PC-3 (cell line): ENCODE measurements at regions not wholly inside any gene's neighbourhood (a gene's known extent, or its start where the extent isn't known, plus 50 kb on each side); places are given as distances from the start of the nearest gene placed in this dataset.

Source experiments
- ATAC-seq: fragments of 200-7000 bp; cut with Tn5 transposase; 2 replicates; pipeline ENCODE4 v1.9.1; 2020; ENCODE audit warnings: mild to moderate bottlenecking, moderate library complexity
- BruUV-seq: library from RNA; stranded (reverse); fragments of 400-500 nt; replicated peaks from 2 replicates; lab custom pipeline; 2021; lab: Mats Ljungman, UMichigan
- CTCF ChIA-PET: fragments of 300-600 bp; sonication (Branson Sonifier 250); formaldehyde crosslinking; loops from one replicate; lab custom pipeline; 2022; ENCODE audit warnings: antibody characterized with exemption; lab: Charles Lee
- POLR2A ChIA-PET: fragments of 300-600 bp; sonication (Branson Sonifier 250); formaldehyde crosslinking; loops from one replicate; lab custom pipeline; 2022; ENCODE audit warnings: antibody characterized with exemption; ENCODE audit not compliant: unreplicated experiment; lab: Charles Lee
- DNase-seq: peaks from one replicate; pipeline ENCODE4 v3.0.0-alpha.2; 2015
- H2AFZ ChIP-seq: fragments of 300-600 bp; sonication (generic); 2 replicates; pipeline ENCODE4 v1.6.0; 2016; ENCODE audit warnings: antibody characterized with exemption, low read length
- H3F3A ChIP-seq: fragments of 300-600 bp; sonication (generic); one replicate; pipeline ENCODE4 v1.6.0; 2017; ENCODE audit warnings: antibody characterized with exemption, low read length, control low read depth, mild to moderate bottlenecking; ENCODE audit not compliant: unreplicated experiment
- H3K27ac ChIP-seq: fragments of 300-600 bp; sonication (generic); 2 replicates; pipeline ENCODE4 v1.5.1; 2016; ENCODE audit warnings: mild to moderate bottlenecking, low read length
- H3K27me3 ChIP-seq: fragments of 300-600 bp; sonication (generic); 2 replicates; pipeline ENCODE4 v1.6.1; 2016; ENCODE audit warnings: low read length, mixed read lengths
- H3K36me3 ChIP-seq: fragments of 300-600 bp; sonication (generic); 2 replicates; pipeline ENCODE4 v1.6.1; 2016; ENCODE audit warnings: low read depth, mixed run types, low read length, mixed read lengths
- H3K4me1 ChIP-seq: fragments of 300-600 bp; sonication (generic); 2 replicates; pipeline ENCODE4 v1.5.1; 2016; ENCODE audit warnings: low read length; ENCODE audit not compliant: insufficient read depth
- H3K4me2 ChIP-seq: fragments of 300-600 bp; sonication (generic); 2 replicates; pipeline ENCODE4 v1.6.0; 2016; ENCODE audit warnings: low read length
- H3K4me3 ChIP-seq: fragments of 300-600 bp; sonication (generic); 2 replicates; pipeline ENCODE4 v1.5.1; 2016; ENCODE audit warnings: mild to moderate bottlenecking, low read length, mixed read lengths
- H3K79me2 ChIP-seq: fragments of 300-600 bp; sonication (generic); 2 replicates; pipeline ENCODE4 v1.6.1; 2017; ENCODE audit warnings: low read length, mixed read lengths
- H3K9ac ChIP-seq: fragments of 300-600 bp; sonication (generic); 2 replicates; pipeline ENCODE4 v1.6.0; 2016; ENCODE audit warnings: mild to moderate bottlenecking, low read length
- H3K9me2 ChIP-seq: fragments of 300-600 bp; sonication (generic); replicated peaks from 2 replicates; pipeline ENCODE4 v1.6.1; 2016; ENCODE audit warnings: mixed run types, low read length, mixed read lengths
- H3K9me3 ChIP-seq: fragments of 300-600 bp; sonication (generic); 2 replicates; pipeline ENCODE4 v1.6.1; 2016; ENCODE audit warnings: low read length, mixed read lengths
- H4K20me1 ChIP-seq: fragments of 300-600 bp; sonication (generic); 2 replicates; pipeline ENCODE4 v1.6.1; 2016; ENCODE audit warnings: low read length, mixed read lengths
- EZH2 ChIP-seq: fragments of 300-600 bp; sonication (generic); IDR thresholded peaks from one replicate; pipeline ENCODE4 v1.6.1; 2017; ENCODE audit warnings: antibody characterized with exemption, mild to moderate bottlenecking, low read length; ENCODE audit not compliant: unreplicated experiment
- EZH2phosphoT487 ChIP-seq: fragments of 300-600 bp; sonication (generic); IDR thresholded peaks from 2 replicates; pipeline ENCODE4 v1.6.1; 2018; ENCODE audit warnings: mild to moderate bottlenecking, antibody characterized with exemption, low read length, borderline replicate concordance
- intact Hi-C: fragments of 100-400 bp; cut with micrococcal nuclease; formaldehyde crosslinking; loops from 2 replicates; pipeline ENCODE4 v1.9.0; 2023
- TF ChIP-seq, protein P1 (sequence below): fragments of 300-600 bp; sonication (generic); conservative IDR thresholded peaks from 2 replicates; pipeline ENCODE4 v1.5.1; 2017; ENCODE audit warnings: antibody characterized with exemption, low read depth, mild to moderate bottlenecking, low read length

DNA sequence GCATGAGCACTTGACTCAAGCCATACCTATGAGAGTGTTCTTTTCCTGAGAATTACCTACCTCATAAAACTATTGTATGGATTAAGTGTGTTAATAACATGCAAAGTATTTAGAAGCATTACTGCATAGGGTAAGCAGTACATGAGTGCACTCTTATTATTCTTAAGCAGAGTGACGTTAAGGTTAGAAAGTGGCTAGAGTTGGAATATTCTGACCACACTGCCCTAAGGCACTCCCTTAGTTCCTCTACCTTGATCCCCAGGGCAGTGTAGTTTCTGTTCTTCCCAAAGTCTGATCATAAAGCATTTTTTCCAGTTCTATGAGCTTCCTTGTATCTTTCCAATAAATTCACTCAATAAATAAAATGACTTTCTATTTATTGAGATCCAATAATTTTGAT is 189.2 kb downstream of the PCSK1 start:
- Histone ChIP-seq H3K9ac (no peak overlapping the region), H3K9me2 (no peaks in the 10 kb centered on the region), H3K4me2 (no peak overlapping the region), H3K4me1 (peaks cover 18% of the 10 kb centered on the region), H3K79me2 (no peaks in the 10 kb centered on the region), H4K20me1 (no peaks in the 10 kb centered on the region), H3K9me3 (no peaks in the 10 kb centered on the region), H3K36me3 (no peaks in the 10 kb centered on the region), H3K4me3 (no peak overlapping the region), H3F3A (no peaks in the 10 kb centered on the region), H2AFZ (no peak overlapping the region), H3K27ac (no peak overlapping the region), H3K27me3 (no peaks in the 10 kb centered on the region)
- intact Hi-C loops: no loop called here
- no TSS peak for BruUV-seq
- no peak for ATAC-seq
- ChIA-PET CTCF (no interaction called here), POLR2A (interaction anchor here (0.6 kb wide), 1 partner anchor 329 kb away, joined by 6 read pairs; no protein-coding TSS in a partner anchor)
- TF ChIP-seq EZH2phosphoT487: no peak
- TF ChIP-seq EZH2: no peak
- TF ChIP-seq, protein P1, sequence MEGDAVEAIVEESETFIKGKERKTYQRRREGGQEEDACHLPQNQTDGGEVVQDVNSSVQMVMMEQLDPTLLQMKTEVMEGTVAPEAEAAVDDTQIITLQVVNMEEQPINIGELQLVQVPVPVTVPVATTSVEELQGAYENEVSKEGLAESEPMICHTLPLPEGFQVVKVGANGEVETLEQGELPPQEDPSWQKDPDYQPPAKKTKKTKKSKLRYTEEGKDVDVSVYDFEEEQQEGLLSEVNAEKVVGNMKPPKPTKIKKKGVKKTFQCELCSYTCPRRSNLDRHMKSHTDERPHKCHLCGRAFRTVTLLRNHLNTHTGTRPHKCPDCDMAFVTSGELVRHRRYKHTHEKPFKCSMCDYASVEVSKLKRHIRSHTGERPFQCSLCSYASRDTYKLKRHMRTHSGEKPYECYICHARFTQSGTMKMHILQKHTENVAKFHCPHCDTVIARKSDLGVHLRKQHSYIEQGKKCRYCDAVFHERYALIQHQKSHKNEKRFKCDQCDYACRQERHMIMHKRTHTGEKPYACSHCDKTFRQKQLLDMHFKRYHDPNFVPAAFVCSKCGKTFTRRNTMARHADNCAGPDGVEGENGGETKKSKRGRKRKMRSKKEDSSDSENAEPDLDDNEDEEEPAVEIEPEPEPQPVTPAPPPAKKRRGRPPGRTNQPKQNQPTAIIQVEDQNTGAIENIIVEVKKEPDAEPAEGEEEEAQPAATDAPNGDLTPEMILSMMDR: no peak
- no peak for DNase-seq

DNA sequence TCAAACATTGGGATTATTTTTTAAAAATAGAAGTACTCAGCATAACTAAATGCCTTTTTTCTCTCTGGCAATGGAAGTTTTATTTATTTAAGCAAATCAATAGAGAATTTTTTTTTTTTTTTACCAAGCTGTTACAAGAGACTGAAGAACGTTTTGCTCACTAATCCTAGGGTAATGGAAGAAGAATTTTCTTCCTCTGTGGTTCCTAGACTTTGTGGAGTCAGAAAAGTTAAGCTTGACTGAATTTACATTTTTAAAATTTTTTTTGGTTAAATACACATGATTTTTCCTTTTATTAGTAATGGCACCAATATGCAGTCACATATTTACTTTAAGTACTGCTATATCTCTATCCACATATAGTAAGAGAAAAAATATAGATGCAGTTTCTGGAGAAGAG is 189.8 kb downstream of the PCSK1 start:
- Histone ChIP-seq H3K79me2 (no peaks in the 10 kb centered on the region), H3K27ac (no peak overlapping the region), H3K27me3 (no peaks in the 10 kb centered on the region), H3K9me3 (no peaks in the 10 kb centered on the region), H3K4me1 (peaks cover 18% of the 10 kb centered on the region), H3K9me2 (no peaks in the 10 kb centered on the region), H3K4me3 (no peak overlapping the region), H3K9ac (no peak overlapping the region), H4K20me1 (no peaks in the 10 kb centered on the region), H3K4me2 (no peak overlapping the region), H3F3A (no peaks in the 10 kb centered on the region), H3K36me3 (no peaks in the 10 kb centered on the region), H2AFZ (no peak overlapping the region)
- intact Hi-C loops: no loop called here
- TF ChIP-seq, protein P1: no peak
- TF ChIP-seq EZH2phosphoT487: no peak
- TF ChIP-seq EZH2: no peak
- ATAC-seq: no peak
- ChIA-PET CTCF (no interaction called here), POLR2A (no interaction called here)
- BruUV-seq: no TSS peak
- DNase-seq: no peak

DNA sequence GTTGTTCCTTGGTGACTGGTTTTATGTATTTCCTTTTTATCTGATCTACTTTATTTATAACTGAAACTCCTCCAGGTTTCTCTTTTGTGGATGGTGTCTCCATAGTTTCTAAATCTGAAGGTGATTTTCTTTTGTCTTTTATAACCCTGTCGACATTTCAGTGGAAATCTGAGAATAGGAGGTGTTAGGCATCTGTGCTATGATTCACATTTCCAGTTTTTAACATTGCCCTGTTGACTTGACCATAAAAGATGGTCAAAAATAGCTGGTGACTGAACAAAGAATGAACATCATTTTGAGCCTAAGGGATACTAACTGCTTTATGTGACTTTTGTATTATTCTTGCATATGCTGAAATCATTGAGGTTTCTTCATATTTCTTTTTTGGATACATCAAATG is 190.5 kb downstream of the PCSK1 start:
- DNase-seq (no peak), ATAC-seq (no peak)
- Histone ChIP-seq H3K79me2 (no peaks in the 10 kb centered on the region), H3K27me3 (no peaks in the 10 kb centered on the region), H3F3A (no peaks in the 10 kb centered on the region), H4K20me1 (no peaks in the 10 kb centered on the region), H3K9me3 (no peaks in the 10 kb centered on the region), H3K9ac (no peak overlapping the region), H3K36me3 (no peaks in the 10 kb centered on the region), H3K4me3 (no peak overlapping the region), H3K27ac (no peak overlapping the region), H3K4me1 (peaks cover 18% of the 10 kb centered on the region), H2AFZ (no peak overlapping the region), H3K4me2 (no peak overlapping the region), H3K9me2 (no peaks in the 10 kb centered on the region)
- intact Hi-C loops: no loop called here
- POLR2A ChIA-PET: no interaction called here
- no TSS peak for BruUV-seq
- CTCF ChIA-PET: no interaction called here
- TF ChIP-seq, protein P1: no peak
- TF ChIP-seq EZH2phosphoT487: no peak
- TF ChIP-seq EZH2: no peak
